GM13977 (cell line): ENCODE measurements at regions not wholly inside any gene's neighbourhood (a gene's known extent, or its start where the extent isn't known, plus 50 kb on each side); places are given as distances from the start of the nearest gene placed in this dataset.
"Not testable (repeated sequence)": the region's sequence is repeated elsewhere in the genome, so short reads cannot be mapped to it uniquely, and the experiment has no call there.

Experiments
- DNase-seq: peaks from one replicate; pipeline ENCODE4 v3.0.0; 2012; ENCODE audit warnings: low spot score
- CTCF ChIP-seq: IDR thresholded peaks from 2 replicates; pipeline ENCODE4 v1.5.1; 2012; ENCODE audit warnings: mild to moderate bottlenecking, control low read depth; ENCODE audit not compliant: insufficient read depth; ENCODE audit errors: extremely low read depth, missing control alignments
- in situ Hi-C: fragments of 300-500 bp; cut with MboI; formaldehyde crosslinking; loops from one replicate; pipeline ENCODE4 v1.12.0; 2022; ENCODE audit warnings: low sequenced_read_pairs, low pct_unique_long_range_greater_than_20kb, mixed read lengths, inconsistent platforms; ENCODE audit not compliant: unreplicated experiment

GRCh38 chrX:114210879-114211278 lies 373.0 kb upstream of the HTR2C start:
- DNase-seq: no peak
- TF ChIP-seq CTCF: no peak
- in situ Hi-C loops: no loop called here

GRCh38 chrX:114201622-114202021 lies 382.3 kb upstream of the HTR2C start:
- DNase-seq: no peak
- TF ChIP-seq CTCF: no peak
- in situ Hi-C loops: no loop called here

GRCh38 chrX:114181195-114181594 lies 402.7 kb upstream of the HTR2C start:
- in situ Hi-C loops: no loop called here
- DNase-seq: no peak

GRCh38 chrX:114178126-114178525 lies 405.8 kb upstream of the HTR2C start:
- TF ChIP-seq CTCF: no peak
- no peak for DNase-seq
- in situ Hi-C loops: no loop called here

More at GRCh38 chrX:114181195-114181594, 402.7 kb upstream of the HTR2C start:
- no peak for TF ChIP-seq CTCF

GRCh38 chrX:114167276-114167675 lies 416.6 kb upstream of the HTR2C start:
- DNase-seq, in situ Hi-C loops: not testable (repeated sequence)

- TF ChIP-seq CTCF: no peak
- DNase-seq: no peak
- in situ Hi-C loops: no loop called here
Measured at GRCh38 chrX:114166601-114167000, 417.3 kb upstream of the HTR2C start.

GRCh38 chrX:114165537-114165936 lies 418.3 kb upstream of the HTR2C start:
- in situ Hi-C loops: no loop called here
- no peak for TF ChIP-seq CTCF
- no peak for DNase-seq
